Naive thymus-derived CD4-positive, alpha-beta T cell (primary cell): ENCODE measurements at regions not wholly inside any gene's neighbourhood (a gene's known extent, or its start where the extent isn't known, plus 50 kb on each side); places are given as distances from the start of the nearest gene placed in this dataset.

Experiments used
- ATAC-seq: fragments of 150-1000 bp; cut with Tn5 transposase; 2 replicates; pipeline ENCODE4 v1.10.0; 2021; ENCODE audit warnings: mild to moderate bottlenecking, moderate library complexity
- CTCF ChIA-PET: fragments of 350-600 bp; sonication (Branson Sonifier 250); formaldehyde crosslinking; loops from one replicate; lab custom pipeline; 2021; ENCODE audit warnings: antibody characterized with exemption; lab: Charles Lee
- POLR2A ChIA-PET: fragments of 350-600 bp; sonication (Branson Sonifier 250); formaldehyde crosslinking; loops from one replicate; lab custom pipeline; 2021; ENCODE audit warnings: antibody characterized with exemption, inconsistent platforms; lab: Charles Lee
- DNase-seq, 9 donors: peaks; one replicate each; pipeline versions ENCODE4 v3.0.0 to v3.0.0-alpha.2; 2020 to 2022; ENCODE audit warnings: mixed read lengths in 1 of 9
- H3K27ac ChIP-seq: one replicate; pipeline ENCODE4 v1.7.0; 2013; ENCODE audit warnings: mild to moderate bottlenecking, low read depth, low read length, moderate library complexity
- H3K27me3 ChIP-seq, 2 donors: one replicate each; pipeline ENCODE4 v1.7.0; 2013; ENCODE audit warnings: low read length in 2 of 2, mild to moderate bottlenecking in 2 of 2, moderate library complexity in 2 of 2; ENCODE audit not compliant: control insufficient read depth in 2 of 2, insufficient read depth in 2 of 2
- H3K36me3 ChIP-seq, 3 experiments: 1 replicate in 2 of 3; 2 replicates in 1 of 3; pipeline ENCODE4 v1.7.0; 2013; ENCODE audit warnings: low read length in 3 of 3, mild to moderate bottlenecking in 3 of 3, moderate library complexity in 1 of 3; ENCODE audit not compliant: insufficient read depth in 3 of 3, control insufficient read depth in 2 of 3
- H3K4me1 ChIP-seq, 2 donors: one replicate each; pipeline ENCODE4 v1.7.0; 2013; ENCODE audit warnings: low read length in 2 of 2, mild to moderate bottlenecking in 2 of 2, moderate library complexity in 1 of 2; ENCODE audit not compliant: control insufficient read depth in 2 of 2, insufficient read depth in 2 of 2
- H3K4me3 ChIP-seq: 2 replicates; pipeline ENCODE4 v1.7.0; 2013; ENCODE audit warnings: mild to moderate bottlenecking, low read length
- H3K9me3 ChIP-seq, 3 experiments: 1 replicate in 2 of 3; 2 replicates in 1 of 3; pipeline ENCODE4 v1.7.0; 2013; ENCODE audit warnings: low read length in 3 of 3; ENCODE audit not compliant: control insufficient read depth in 2 of 3
- H3K27ac Mint-ChIP-seq, 9 donors: one replicate each; pipeline ENCODE4 v1.8.0; 2020 to 2022; ENCODE audit warnings: mixed read lengths in 9 of 9, mild to moderate bottlenecking in 8 of 9, moderate library complexity in 5 of 9, inconsistent platforms in 2 of 9
- H3K27me3 Mint-ChIP-seq, 5 donors: one replicate each; pipeline ENCODE4 v1.8.0; 2021 to 2022; ENCODE audit warnings: mixed read lengths in 5 of 5, mild to moderate bottlenecking in 1 of 5
- H3K36me3 Mint-ChIP-seq, 5 donors: one replicate each; pipeline ENCODE4 v1.8.0; 2020 to 2022; ENCODE audit warnings: mixed read lengths in 5 of 5, mild to moderate bottlenecking in 3 of 5, inconsistent platforms in 1 of 5
- H3K4me1 Mint-ChIP-seq, 7 donors: one replicate each; pipeline ENCODE4 v1.8.0; 2020 to 2022; ENCODE audit warnings: mixed read lengths in 7 of 7, mild to moderate bottlenecking in 3 of 7, inconsistent platforms in 1 of 7
- H3K4me3 Mint-ChIP-seq, 10 donors: one replicate each; pipeline ENCODE4 v1.8.0; 2020 to 2022; ENCODE audit warnings: mild to moderate bottlenecking in 10 of 10, mixed read lengths in 10 of 10, moderate library complexity in 6 of 10, inconsistent platforms in 2 of 10
- H3K9me3 Mint-ChIP-seq, 11 donors: one replicate each; pipeline ENCODE4 v1.8.0; 2020 to 2022; ENCODE audit warnings: mixed read lengths in 11 of 11, mild to moderate bottlenecking in 4 of 11, inconsistent platforms in 1 of 11, moderate library complexity in 1 of 11
- intact Hi-C, 2 donors: fragments of 100-400 bp; cut with micrococcal nuclease; formaldehyde crosslinking; loops; one replicate each; pipeline ENCODE4 v1.15.1; 2023

GRCh38 chr22:47573141-47573540 is 810.7 kb downstream of the TBC1D22A start:
- H3K9me3 ChIP-seq, result no peaks in the 10 kb centered on the region
- no peak for DNase-seq
- H3K4me1 ChIP-seq, result no peaks in the 10 kb centered on the region
- Mint-ChIP-seq H3K4me1 (no peaks in the 10 kb centered on the region), H3K36me3 (no peaks in the 10 kb centered on the region), H3K9me3 (peaks cover 0 to 6% (median 0%) of the 10 kb centered on the region in 11 donors), H3K27me3 (peaks cover 0 to 20% (median 13%) of the 10 kb centered on the region in 5 donors), H3K4me3 (no peak overlapping the region), H3K27ac (no peak overlapping the region)
- POLR2A ChIA-PET, result no interaction called here
- CTCF ChIA-PET, result no interaction called here
- no peak overlapping the region for H3K4me3 ChIP-seq
- no peak for ATAC-seq
- no peaks in the 10 kb centered on the region for H3K27me3 ChIP-seq
- H3K27ac ChIP-seq, result no peak overlapping the region
- intact Hi-C loops, result no loop called here
- no peaks in the 10 kb centered on the region for H3K36me3 ChIP-seq

GRCh38 chr22:47572443-47572842 is 810.0 kb downstream of the TBC1D22A start:
- Histone ChIP-seq H3K4me3 (no peak overlapping the region), H3K4me1 (no peaks in the 10 kb centered on the region), H3K27ac (no peak overlapping the region), H3K27me3 (no peaks in the 10 kb centered on the region), H3K9me3 (no peaks in the 10 kb centered on the region), H3K36me3 (no peaks in the 10 kb centered on the region)
- H3K27me3 Mint-ChIP-seq, result peaks cover 0 to 16% (median 12%) of the 10 kb centered on the region in 5 donors
- DNase-seq (no peak), ATAC-seq (no peak)
- H3K4me1 Mint-ChIP-seq, result no peaks in the 10 kb centered on the region
- H3K9me3 Mint-ChIP-seq, result peaks cover 0 to 6% (median 0%) of the 10 kb centered on the region in 11 donors
- no peak overlapping the region for H3K27ac Mint-ChIP-seq
- no peak overlapping the region for H3K4me3 Mint-ChIP-seq
- intact Hi-C loops, result no loop called here
- no peaks in the 10 kb centered on the region for H3K36me3 Mint-ChIP-seq
- CTCF ChIA-PET, result no interaction called here
- POLR2A ChIA-PET, result no interaction called here

GRCh38 chr22:47571616-47572015 is 809.2 kb downstream of the TBC1D22A start:
- DNase-seq, result no peak
- H3K27me3 ChIP-seq, result no peaks in the 10 kb centered on the region
- H3K36me3 ChIP-seq, result no peaks in the 10 kb centered on the region
- Mint-ChIP-seq H3K4me3 (no peak overlapping the region), H3K36me3 (no peaks in the 10 kb centered on the region), H3K27ac (no peak overlapping the region), H3K4me1 (no peaks in the 10 kb centered on the region), H3K27me3 (peaks cover 0 to 13% (median 6%) of the 10 kb centered on the region in 5 donors), H3K9me3 (peaks cover 0 to 6% (median 0%) of the 10 kb centered on the region in 11 donors)
- H3K27ac ChIP-seq, result no peak overlapping the region
- no peak overlapping the region for H3K4me3 ChIP-seq
- ChIA-PET CTCF (no interaction called here), POLR2A (no interaction called here)
- H3K9me3 ChIP-seq, result no peaks in the 10 kb centered on the region
- no peak for ATAC-seq
- no peaks in the 10 kb centered on the region for H3K4me1 ChIP-seq
- intact Hi-C loops, result no loop called here

DNA sequence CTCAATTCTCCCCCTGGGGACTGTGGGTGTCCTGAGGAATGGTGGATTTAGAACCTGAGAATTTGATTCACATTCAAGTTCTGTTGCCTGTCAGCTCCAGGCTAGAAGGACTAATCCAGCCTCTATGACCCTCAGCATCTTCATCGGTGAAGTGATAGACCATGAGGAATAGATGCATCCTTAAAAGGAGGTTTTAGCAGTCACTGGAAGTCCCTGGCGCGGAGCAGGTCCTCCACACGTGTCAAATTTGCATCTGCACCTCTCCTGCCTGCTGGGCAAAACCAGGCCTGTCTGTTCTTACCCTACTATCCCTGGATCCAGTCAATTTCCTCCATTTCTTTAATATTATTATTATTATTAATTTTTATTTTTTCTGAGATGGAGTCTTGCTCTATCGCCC is 808.4 kb downstream of the TBC1D22A start:
- H3K27me3 Mint-ChIP-seq, result peaks cover 0 to 13% (median 5%) of the 10 kb centered on the region in 5 donors
- ChIA-PET CTCF (no interaction called here), POLR2A (no interaction called here)

DNA sequence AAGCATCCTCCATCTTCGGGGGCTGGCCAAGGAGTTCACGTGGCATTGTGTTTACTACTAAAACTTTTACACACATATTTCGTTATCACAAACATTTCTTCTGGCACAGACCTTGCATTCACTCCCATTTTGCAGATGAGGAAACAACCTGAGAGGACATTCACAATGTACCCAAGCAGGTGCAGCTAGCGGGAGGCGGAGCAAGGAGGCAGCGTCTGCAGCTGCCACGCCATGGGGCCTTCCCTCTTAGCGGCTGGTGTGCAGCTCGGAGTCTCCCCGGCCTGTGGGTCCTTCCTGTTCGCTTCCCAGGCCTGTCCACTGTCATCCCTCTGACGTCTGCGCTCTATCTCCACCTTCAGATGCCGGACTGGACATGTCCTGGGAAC is 807.8 kb downstream of the TBC1D22A start:
- Mint-ChIP-seq H3K36me3 (no peaks in the 10 kb centered on the region), H3K9me3 (peaks cover 0 to 6% (median 0%) of the 10 kb centered on the region in 11 donors), H3K4me3 (no peak overlapping the region), H3K27me3 (peaks cover 0 to 14% (median 3%) of the 10 kb centered on the region in 5 donors), H3K4me1 (no peaks in the 10 kb centered on the region), H3K27ac (no peak overlapping the region)
- Histone ChIP-seq H3K4me1 (no peaks in the 10 kb centered on the region), H3K36me3 (no peaks in the 10 kb centered on the region), H3K9me3 (no peaks in the 10 kb centered on the region), H3K27me3 (no peaks in the 10 kb centered on the region), H3K27ac (no peak overlapping the region), H3K4me3 (no peak overlapping the region)
- ChIA-PET CTCF (no interaction called here), POLR2A (no interaction called here)
- DNase-seq (no peak), ATAC-seq (no peak)
- intact Hi-C loops, result no loop called here

More for the DNA sequence above, 808.4 kb downstream of the TBC1D22A start:
- Mint-ChIP-seq H3K27ac (no peak overlapping the region), H3K36me3 (no peaks in the 10 kb centered on the region), H3K9me3 (peaks cover 0 to 6% (median 0%) of the 10 kb centered on the region in 11 donors), H3K4me3 (no peak overlapping the region), H3K4me1 (no peaks in the 10 kb centered on the region)
- no peaks in the 10 kb centered on the region for H3K4me1 ChIP-seq
- H3K9me3 ChIP-seq, result no peaks in the 10 kb centered on the region
- intact Hi-C loops, result no loop called here
- H3K36me3 ChIP-seq, result no peaks in the 10 kb centered on the region
- no peaks in the 10 kb centered on the region for H3K27me3 ChIP-seq
- DNase-seq (no peak), ATAC-seq (no peak)
- H3K4me3 ChIP-seq, result no peak overlapping the region
- H3K27ac ChIP-seq, result no peak overlapping the region

GRCh38 chr22:47569389-47570299 is 807.2 kb downstream of the TBC1D22A start:
- ChIA-PET CTCF (no interaction called here), POLR2A (no interaction called here)
- ATAC-seq (no peak), DNase-seq (no peak)
- Histone ChIP-seq H3K4me3 (no peak overlapping the region), H3K9me3 (no peaks in the 10 kb centered on the region), H3K27me3 (no peaks in the 10 kb centered on the region), H3K36me3 (no peaks in the 10 kb centered on the region), H3K27ac (no peak overlapping the region), H3K4me1 (no peaks in the 10 kb centered on the region)
- Mint-ChIP-seq H3K27ac (no peak overlapping the region), H3K36me3 (no peaks in the 10 kb centered on the region), H3K4me3 (no peak overlapping the region), H3K4me1 (no peaks in the 10 kb centered on the region), H3K27me3 (peaks cover 0 to 9% (median 3%) of the 10 kb centered on the region in 5 donors), H3K9me3 (peaks cover 0 to 6% (median 0%) of the 10 kb centered on the region in 11 donors)
- intact Hi-C loops, result no loop called here

DNA sequence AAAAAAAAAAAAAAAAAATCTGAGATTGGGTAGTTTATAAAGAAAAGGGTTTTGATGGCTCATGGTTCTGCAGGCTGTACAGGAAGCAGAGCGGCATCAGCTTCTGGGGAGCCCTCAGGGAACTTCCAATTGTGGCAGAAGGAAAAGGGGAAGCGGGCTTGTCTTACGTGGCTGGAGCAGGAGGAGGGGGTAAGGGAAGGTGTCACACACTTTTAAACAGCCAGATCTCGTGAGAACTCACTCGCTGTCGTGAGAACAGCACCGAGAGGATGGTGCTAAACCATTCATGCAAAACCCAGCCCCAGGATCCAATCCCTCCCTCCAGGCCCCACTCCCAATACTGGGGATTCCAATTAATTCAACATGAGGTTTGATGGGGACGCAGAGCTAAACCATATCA is 806.2 kb downstream of the TBC1D22A start:
- H3K4me1 Mint-ChIP-seq, result no peaks in the 10 kb centered on the region
- CTCF ChIA-PET, result no interaction called here
- POLR2A ChIA-PET, result no interaction called here
- H3K9me3 Mint-ChIP-seq, result peaks cover 0 to 3% (median 0%) of the 10 kb centered on the region in 11 donors
- no peaks in the 10 kb centered on the region for H3K9me3 ChIP-seq
- no peaks in the 10 kb centered on the region for H3K36me3 ChIP-seq
- no peaks in the 10 kb centered on the region for H3K4me1 ChIP-seq
- intact Hi-C loops, result no loop called here
- H3K27me3 ChIP-seq, result no peaks in the 10 kb centered on the region
- peaks cover 0 to 7% (median 0%) of the 10 kb centered on the region in 5 donors for H3K27me3 Mint-ChIP-seq
- H3K36me3 Mint-ChIP-seq, result no peaks in the 10 kb centered on the region
- H3K27ac Mint-ChIP-seq, result no peak overlapping the region
- ATAC-seq (no peak), DNase-seq (no peak)
- no peak overlapping the region for H3K27ac ChIP-seq
- no peak overlapping the region for H3K4me3 ChIP-seq
- no peak overlapping the region for H3K4me3 Mint-ChIP-seq
